GM12878 (cell line): ENCODE measurements at regions not wholly inside any gene's neighbourhood (a gene's known extent, or its start where the extent isn't known, plus 50 kb on each side); places are given as distances from the start of the nearest gene placed in this dataset.

Experiments
- ATF7 ChIP-seq: fragments of 450-650 bp; IDR thresholded peaks from 2 replicates; pipeline ENCODE4 v1.6.1; 2016; ENCODE audit warnings: low read depth, mild to moderate bottlenecking
- E2F8 ChIP-seq: fragments of 450-650 bp; IDR thresholded peaks from 2 replicates; pipeline ENCODE4 v1.6.1; 2018; ENCODE audit warnings: mild to moderate bottlenecking, low read depth, moderate library complexity; ENCODE audit not compliant: partially characterized antibody
- EP300 ChIP-seq, 2 experiments: fragments of 150-350 bp in 1 of 2; IDR thresholded peaks; 2 replicates each; pipeline ENCODE4 v1.6.1; 2011 to 2012; ENCODE audit warnings: low read depth in 2 of 2, low read length in 2 of 2, borderline replicate concordance in 1 of 2, improper control_type of control experiment in 1 of 2, inconsistent platforms in 1 of 2; ENCODE audit not compliant: control insufficient read depth in 1 of 2
- SIX5 ChIP-seq: IDR thresholded peaks from 2 replicates; pipeline ENCODE4 v1.6.1; 2011; ENCODE audit warnings: mild to moderate bottlenecking, low read depth, low read length, moderate library complexity; ENCODE audit not compliant: severe bottlenecking
- SMARCA5 ChIP-seq: fragments of 450-650 bp; IDR thresholded peaks from 2 replicates; pipeline ENCODE4 v1.6.1; 2017; ENCODE audit warnings: mild to moderate bottlenecking
- STAT3 ChIP-seq: IDR thresholded peaks from 2 replicates; pipeline ENCODE4 v1.6.1; 2011; ENCODE audit warnings: low read depth, low read length, improper control_type of control experiment
- ZNF384 ChIP-seq: IDR thresholded peaks from 2 replicates; pipeline ENCODE4 v1.6.1; 2012; ENCODE audit warnings: low read depth, mild to moderate bottlenecking, low read length, improper control_type of control experiment, borderline replicate concordance
- ZZZ3 ChIP-seq: IDR thresholded peaks from 2 replicates; pipeline ENCODE4 v1.6.1; 2011; ENCODE audit warnings: low read depth; ENCODE audit not compliant: control insufficient read depth, insufficient read length
- TF ChIP-seq, protein P1 (sequence below): fragments of 150-350 bp; IDR thresholded peaks from 2 replicates; pipeline ENCODE4 v1.6.1; 2014; ENCODE audit warnings: mild to moderate bottlenecking, low read depth, low read length
- TF ChIP-seq, protein P2 (sequence below): IDR thresholded peaks from 2 replicates; pipeline ENCODE4 v1.6.1; 2012; ENCODE audit warnings: low read depth, low read length, improper control_type of control experiment

DNA sequence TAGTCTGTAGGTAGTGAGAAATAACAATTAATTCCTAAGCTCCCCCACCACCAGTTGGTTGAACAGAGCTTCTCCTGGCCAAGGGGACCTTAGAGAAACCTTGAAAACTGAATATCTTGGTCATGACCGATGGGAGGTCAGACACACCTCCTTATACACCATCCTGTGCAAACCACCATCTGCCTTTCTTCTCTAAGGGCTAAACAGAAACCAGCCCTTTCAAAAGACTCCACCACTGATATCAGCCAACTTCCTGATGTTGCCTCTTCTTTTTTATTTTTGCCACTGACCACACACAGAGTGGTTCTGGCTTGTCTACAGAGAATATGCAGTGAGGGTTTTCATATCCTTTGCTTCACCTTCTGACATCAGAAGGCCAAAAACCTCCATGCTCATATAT lies 977.7 kb upstream of the SEL1L start (continued):
- TF ChIP-seq E2F8 (no peak), ZZZ3 (no peak), SMARCA5 (no peak), STAT3 (no peak), ATF7 (no peak), ZNF384 (no peak), EP300 (IDR thresholded peaks at IDR 0.05; ENCODE audit: borderline replicate concordance in 1 of 2, control insufficient read depth in 1 of 2, low read depth in 2 of 2, low read length in 2 of 2) (no peak), SIX5 (no peak)
- TF ChIP-seq, protein P1, sequence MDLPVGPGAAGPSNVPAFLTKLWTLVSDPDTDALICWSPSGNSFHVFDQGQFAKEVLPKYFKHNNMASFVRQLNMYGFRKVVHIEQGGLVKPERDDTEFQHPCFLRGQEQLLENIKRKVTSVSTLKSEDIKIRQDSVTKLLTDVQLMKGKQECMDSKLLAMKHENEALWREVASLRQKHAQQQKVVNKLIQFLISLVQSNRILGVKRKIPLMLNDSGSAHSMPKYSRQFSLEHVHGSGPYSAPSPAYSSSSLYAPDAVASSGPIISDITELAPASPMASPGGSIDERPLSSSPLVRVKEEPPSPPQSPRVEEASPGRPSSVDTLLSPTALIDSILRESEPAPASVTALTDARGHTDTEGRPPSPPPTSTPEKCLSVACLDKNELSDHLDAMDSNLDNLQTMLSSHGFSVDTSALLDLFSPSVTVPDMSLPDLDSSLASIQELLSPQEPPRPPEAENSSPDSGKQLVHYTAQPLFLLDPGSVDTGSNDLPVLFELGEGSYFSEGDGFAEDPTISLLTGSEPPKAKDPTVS, result no peak
- TF ChIP-seq, protein P2, sequence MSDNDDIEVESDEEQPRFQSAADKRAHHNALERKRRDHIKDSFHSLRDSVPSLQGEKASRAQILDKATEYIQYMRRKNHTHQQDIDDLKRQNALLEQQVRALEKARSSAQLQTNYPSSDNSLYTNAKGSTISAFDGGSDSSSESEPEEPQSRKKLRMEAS, result no peak
- TF ChIP-seq, all 136 proteins: peak for 0
